ENCODE measurements at regions not wholly inside any gene's neighbourhood (a gene's known extent, or its start where the extent isn't known, plus 50 kb on each side); places are given as distances from the start of the nearest gene placed in this dataset.

GRCh38 chr13:64900039-64900438, 2330.1 kb downstream of the PCDH9 start:
- no peak for TF ChIP-seq EP300 (IDR thresholded peaks at IDR 0.05; ENCODE audit: borderline replicate concordance)
- no peak for TF ChIP-seq CEBPB (IDR thresholded peaks at IDR 0.05)
- TF ChIP-seq CREB1 (IDR thresholded peaks at IDR 0.05; ENCODE audit: low read depth), result no peak
- TF ChIP-seq MAX (IDR thresholded peaks at IDR 0.05), result no peak
- no peak for TF ChIP-seq TEAD4 (IDR thresholded peaks at IDR 0.05)
- no peak for TF ChIP-seq TAF1 (IDR thresholded peaks at IDR 0.05; ENCODE audit: low read depth)
- TF ChIP-seq USF1 (IDR thresholded peaks at IDR 0.05), result no peak
- no peak for TF ChIP-seq TCF12 (IDR thresholded peaks at IDR 0.05; ENCODE audit: low read depth)
- no peak for TF ChIP-seq YY1 (IDR thresholded peaks at IDR 0.05; ENCODE audit: low read depth)
- no peak for TF ChIP-seq FOXM1 (IDR thresholded peaks at IDR 0.05; ENCODE audit: borderline replicate concordance, low read depth)
- no peak for TF ChIP-seq EGR1 (IDR thresholded peaks at IDR 0.05)
- TF ChIP-seq ZBTB7A (IDR thresholded peaks at IDR 0.05; ENCODE audit: low read depth), result no peak
- no peak for TF ChIP-seq RAD21 (IDR thresholded peaks at IDR 0.05; ENCODE audit: low read depth)
- no peak for TF ChIP-seq NFIC (IDR thresholded peaks at IDR 0.05)
- TF ChIP-seq REST (IDR thresholded peaks at IDR 0.05; ENCODE audit: low read depth), result no peak

GRCh38 chr13:64884976-64885375, 2345.2 kb downstream of the PCDH9 start:
- TF ChIP-seq NFIC (IDR thresholded peaks at IDR 0.05) (no peak), ZBTB7A (IDR thresholded peaks at IDR 0.05; ENCODE audit: low read depth) (no peak), CREB1 (IDR thresholded peaks at IDR 0.05; ENCODE audit: low read depth) (no peak), EGR1 (IDR thresholded peaks at IDR 0.05) (no peak), EP300 (IDR thresholded peaks at IDR 0.05; ENCODE audit: borderline replicate concordance) (no peak), TEAD4 (IDR thresholded peaks at IDR 0.05) (no peak), FOXM1 (IDR thresholded peaks at IDR 0.05; ENCODE audit: borderline replicate concordance, low read depth) (no peak), USF1 (IDR thresholded peaks at IDR 0.05) (no peak), CEBPB (IDR thresholded peaks at IDR 0.05) (no peak), TAF1 (IDR thresholded peaks at IDR 0.05; ENCODE audit: low read depth) (no peak), REST (IDR thresholded peaks at IDR 0.05; ENCODE audit: low read depth) (no peak), MAX (IDR thresholded peaks at IDR 0.05) (no peak), TCF12 (IDR thresholded peaks at IDR 0.05; ENCODE audit: low read depth) (no peak), RAD21 (IDR thresholded peaks at IDR 0.05; ENCODE audit: low read depth) (no peak), YY1 (IDR thresholded peaks at IDR 0.05; ENCODE audit: low read depth) (no peak)

- no peak for TF ChIP-seq TEAD4 (IDR thresholded peaks at IDR 0.05)
- no peak for TF ChIP-seq MAX (IDR thresholded peaks at IDR 0.05)
- TF ChIP-seq ZBTB7A (IDR thresholded peaks at IDR 0.05; ENCODE audit: low read depth), result no peak
- TF ChIP-seq FOXM1 (IDR thresholded peaks at IDR 0.05; ENCODE audit: borderline replicate concordance, low read depth), result no peak
- TF ChIP-seq USF1 (IDR thresholded peaks at IDR 0.05), result no peak
- TF ChIP-seq TAF1 (IDR thresholded peaks at IDR 0.05; ENCODE audit: low read depth), result no peak
- no peak for TF ChIP-seq RAD21 (IDR thresholded peaks at IDR 0.05; ENCODE audit: low read depth)
- TF ChIP-seq TCF12 (IDR thresholded peaks at IDR 0.05; ENCODE audit: low read depth), result no peak
- TF ChIP-seq NFIC (IDR thresholded peaks at IDR 0.05), result no peak
- no peak for TF ChIP-seq YY1 (IDR thresholded peaks at IDR 0.05; ENCODE audit: low read depth)
- no peak for TF ChIP-seq CEBPB (IDR thresholded peaks at IDR 0.05)
Measured at GRCh38 chr13:64877176-64877575, 2353.0 kb downstream of the PCDH9 start.

GRCh38 chr13:64871742-64872141, 2358.4 kb downstream of the PCDH9 start:
- TF ChIP-seq RAD21 (IDR thresholded peaks at IDR 0.05; ENCODE audit: low read depth) (no peak), MAX (IDR thresholded peaks at IDR 0.05) (no peak), TCF12 (IDR thresholded peaks at IDR 0.05; ENCODE audit: low read depth) (no peak), YY1 (IDR thresholded peaks at IDR 0.05; ENCODE audit: low read depth) (no peak), CEBPB (IDR thresholded peaks at IDR 0.05) (no peak), FOXM1 (IDR thresholded peaks at IDR 0.05; ENCODE audit: borderline replicate concordance, low read depth) (no peak), EGR1 (IDR thresholded peaks at IDR 0.05) (no peak), ZBTB7A (IDR thresholded peaks at IDR 0.05; ENCODE audit: low read depth) (no peak), CREB1 (IDR thresholded peaks at IDR 0.05; ENCODE audit: low read depth) (no peak), REST (IDR thresholded peaks at IDR 0.05; ENCODE audit: low read depth) (no peak), NFIC (IDR thresholded peaks at IDR 0.05) (no peak), TEAD4 (IDR thresholded peaks at IDR 0.05) (no peak), USF1 (IDR thresholded peaks at IDR 0.05) (no peak), TAF1 (IDR thresholded peaks at IDR 0.05; ENCODE audit: low read depth) (no peak), EP300 (IDR thresholded peaks at IDR 0.05; ENCODE audit: borderline replicate concordance) (no peak)
